HepG2 (cell line): ENCODE measurements at regions not wholly inside any gene's neighbourhood (a gene's known extent, or its start where the extent isn't known, plus 50 kb on each side); places are given as distances from the start of the nearest gene placed in this dataset.

Experiments
- ASH2L ChIP-seq: fragments of 300-600, 200-600 bp; sonication (generic); IDR thresholded peaks from 2 replicates; pipeline ENCODE4 v1.7.0; 2017; ENCODE audit warnings: low read depth, mild to moderate bottlenecking, moderate library complexity, mixed read lengths, low read length; ENCODE audit not compliant: insufficient read length
- CBFB ChIP-seq: sonication (generic); formaldehyde crosslinking; IDR thresholded peaks from 2 replicates; pipeline ENCODE4 v1.4.0; 2020; ENCODE audit warnings: missing genetic modification reagents
- CBX5 ChIP-seq: sonication (generic); formaldehyde crosslinking; IDR thresholded peaks from 2 replicates; pipeline ENCODE4 v1.4.0; 2020; ENCODE audit warnings: missing genetic modification reagents, borderline replicate concordance
- DNMT3B ChIP-seq: conservative IDR thresholded peaks from 2 replicates; pipeline ENCODE4 v1.6.1; 2016; ENCODE audit warnings: missing biosample characterization, control low read depth
- IRX3 ChIP-seq: sonication (generic); formaldehyde crosslinking; IDR thresholded peaks from 2 replicates; pipeline ENCODE4 v1.8.1; 2023; ENCODE audit warnings: mild to moderate bottlenecking, low read depth, missing genetic modification reagents, borderline replicate concordance
- MAFG ChIP-seq: sonication (generic); formaldehyde crosslinking; IDR thresholded peaks from 2 replicates; pipeline ENCODE4 v1.5.1; 2020; ENCODE audit warnings: mild to moderate bottlenecking, missing genetic modification reagents
- MYPOP ChIP-seq: sonication (generic); formaldehyde crosslinking; IDR thresholded peaks from 2 replicates; pipeline ENCODE4 v1.8.1; 2023; ENCODE audit warnings: mild to moderate bottlenecking, moderate library complexity, missing genetic modification reagents
- NCOA5 ChIP-seq: sonication (generic); formaldehyde crosslinking; IDR thresholded peaks from 2 replicates; pipeline ENCODE4 v1.4.0; 2020; ENCODE audit warnings: missing genetic modification reagents
- NR2F6 ChIP-seq, 2 experiments: IDR thresholded peaks; 2 replicates each; pipeline ENCODE4 v1.6.1; 2016; ENCODE audit warnings: antibody characterized with exemption in 1 of 2, mild to moderate bottlenecking in 1 of 2
- ONECUT2 ChIP-seq: sonication (generic); formaldehyde crosslinking; IDR thresholded peaks from 2 replicates; pipeline ENCODE4 v1.4.0; 2020; ENCODE audit warnings: missing genetic modification reagents
- PCBP2 ChIP-seq: fragments of 200-400 bp; formaldehyde crosslinking; optimal IDR thresholded peaks from 2 replicates; pipeline ENCODE3; 2018; ENCODE audit warnings: low read length, low read depth; ENCODE audit not compliant: poor library complexity, severe bottlenecking
- SMARCE1 ChIP-seq: fragments of 450-650 bp; IDR thresholded peaks from 2 replicates; pipeline ENCODE4 v1.6.1; 2017; ENCODE audit warnings: borderline replicate concordance
- STAT6 ChIP-seq: sonication (generic); formaldehyde crosslinking; IDR thresholded peaks from 2 replicates; pipeline ENCODE4 v1.4.0; 2020; ENCODE audit warnings: missing genetic modification reagents, mild to moderate bottlenecking, borderline replicate concordance
- ZNF276 ChIP-seq: sonication (generic); formaldehyde crosslinking; IDR thresholded peaks from 2 replicates; pipeline ENCODE4 v1.4.0; 2020; ENCODE audit warnings: mild to moderate bottlenecking, low read depth, missing genetic modification reagents
- ZNF317 ChIP-seq: sonication (generic); formaldehyde crosslinking; IDR thresholded peaks from 2 replicates; pipeline ENCODE4 v1.5.0; 2020; ENCODE audit warnings: mild to moderate bottlenecking, missing genetic modification reagents
- ZNF549 ChIP-seq: sonication (generic); formaldehyde crosslinking; IDR thresholded peaks from 2 replicates; pipeline ENCODE4 v1.5.0; 2020; ENCODE audit warnings: missing genetic modification reagents
- ZNF564 ChIP-seq: sonication (generic); formaldehyde crosslinking; IDR thresholded peaks from 2 replicates; pipeline ENCODE4 v1.8.1; 2023; ENCODE audit warnings: mild to moderate bottlenecking, missing genetic modification reagents
- ZNF567 ChIP-seq: sonication (generic); formaldehyde crosslinking; IDR thresholded peaks from 2 replicates; pipeline ENCODE4 v1.8.1; 2023; ENCODE audit warnings: mild to moderate bottlenecking, missing genetic modification reagents, borderline replicate concordance
- ZNF703 ChIP-seq: sonication (generic); formaldehyde crosslinking; IDR thresholded peaks from 2 replicates; pipeline ENCODE4 v1.5.1; 2020; ENCODE audit warnings: missing genetic modification reagents, mild to moderate bottlenecking, moderate library complexity, borderline replicate concordance
- ZNF768 ChIP-seq: sonication (generic); formaldehyde crosslinking; IDR thresholded peaks from 2 replicates; pipeline ENCODE4 v1.4.0; 2020; ENCODE audit warnings: missing genetic modification reagents
- ZSCAN21 ChIP-seq: sonication (generic); formaldehyde crosslinking; IDR thresholded peaks from 2 replicates; pipeline ENCODE4 v1.8.0; 2022; ENCODE audit warnings: mild to moderate bottlenecking, missing genetic modification reagents, moderate library complexity, borderline replicate concordance
- TF ChIP-seq, protein P1 (sequence below): sonication (generic); formaldehyde crosslinking; IDR thresholded peaks from 2 replicates; pipeline ENCODE4 v1.4.0; 2020; ENCODE audit warnings: missing genetic modification reagents, borderline replicate concordance
- TF ChIP-seq, protein P2 (sequence below): IDR thresholded peaks from 2 replicates; pipeline ENCODE4 v1.6.1; 2016; ENCODE audit warnings: low read depth, control low read depth

GRCh38 chr17:13420878-13421277, 180.9 kb downstream of the HS3ST3A1 start (continued):
- no peak for TF ChIP-seq STAT6 (CRISPR knock-in tag)
- TF ChIP-seq NR2F6 (IDR thresholded peaks at IDR 0.05) = peak; percentile 52
- TF ChIP-seq NR2F6 (CRISPR knock-in tag; IDR thresholded peaks at IDR 0.05) = peak; percentile 78
- TF ChIP-seq ZNF549 = no peak
- TF ChIP-seq MYPOP = no peak; the same call in 1 of the 2 replicates
- TF ChIP-seq ZNF703 (CRISPR knock-in tag) = no peak
- no peak for TF ChIP-seq ZNF768 (CRISPR knock-in tag)
- TF ChIP-seq, protein P1, sequence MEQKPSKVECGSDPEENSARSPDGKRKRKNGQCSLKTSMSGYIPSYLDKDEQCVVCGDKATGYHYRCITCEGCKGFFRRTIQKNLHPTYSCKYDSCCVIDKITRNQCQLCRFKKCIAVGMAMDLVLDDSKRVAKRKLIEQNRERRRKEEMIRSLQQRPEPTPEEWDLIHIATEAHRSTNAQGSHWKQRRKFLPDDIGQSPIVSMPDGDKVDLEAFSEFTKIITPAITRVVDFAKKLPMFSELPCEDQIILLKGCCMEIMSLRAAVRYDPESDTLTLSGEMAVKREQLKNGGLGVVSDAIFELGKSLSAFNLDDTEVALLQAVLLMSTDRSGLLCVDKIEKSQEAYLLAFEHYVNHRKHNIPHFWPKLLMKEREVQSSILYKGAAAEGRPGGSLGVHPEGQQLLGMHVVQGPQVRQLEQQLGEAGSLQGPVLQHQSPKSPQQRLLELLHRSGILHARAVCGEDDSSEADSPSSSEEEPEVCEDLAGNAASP = peak; percentile 74
- no peak; the same call in 1 of the 2 replicates for TF ChIP-seq ZNF564 (CRISPR knock-in tag)
- TF ChIP-seq ZNF276 (CRISPR knock-in tag) = no peak
- no peak for TF ChIP-seq ZNF567 (CRISPR knock-in tag)
- no peak for TF ChIP-seq IRX3 (CRISPR knock-in tag)
- TF ChIP-seq ZSCAN21 = no peak
- TF ChIP-seq NCOA5 (CRISPR knock-in tag) = no peak
- no peak for TF ChIP-seq ONECUT2 (CRISPR knock-in tag)
- peak; percentile 45; the same call in 1 of the 2 replicates for TF ChIP-seq ZNF317
- TF ChIP-seq CBFB (CRISPR knock-in tag) = no peak
- peak; percentile 92 for TF ChIP-seq DNMT3B (CRISPR knock-in tag)
- no peak for TF ChIP-seq MAFG (CRISPR knock-in tag)
- no peak for TF ChIP-seq ASH2L
- TF ChIP-seq, protein P2, sequence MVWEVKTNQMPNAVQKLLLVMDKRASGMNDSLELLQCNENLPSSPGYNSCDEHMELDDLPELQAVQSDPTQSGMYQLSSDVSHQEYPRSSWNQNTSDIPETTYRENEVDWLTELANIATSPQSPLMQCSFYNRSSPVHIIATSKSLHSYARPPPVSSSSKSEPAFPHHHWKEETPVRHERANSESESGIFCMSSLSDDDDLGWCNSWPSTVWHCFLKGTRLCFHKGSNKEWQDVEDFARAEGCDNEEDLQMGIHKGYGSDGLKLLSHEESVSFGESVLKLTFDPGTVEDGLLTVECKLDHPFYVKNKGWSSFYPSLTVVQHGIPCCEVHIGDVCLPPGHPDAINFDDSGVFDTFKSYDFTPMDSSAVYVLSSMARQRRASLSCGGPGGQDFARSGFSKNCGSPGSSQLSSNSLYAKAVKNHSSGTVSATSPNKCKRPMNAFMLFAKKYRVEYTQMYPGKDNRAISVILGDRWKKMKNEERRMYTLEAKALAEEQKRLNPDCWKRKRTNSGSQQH (CRISPR knock-in tag) = no peak
- TF ChIP-seq CBX5 (CRISPR knock-in tag) = peak; percentile 31; the same call in 1 of the 2 replicates
- TF ChIP-seq PCBP2 = no peak
- peak; percentile 77; the same call in 1 of the 2 replicates for TF ChIP-seq SMARCE1
